ENCODE measurements at regions not wholly inside any gene's neighbourhood (a gene's known extent, or its start where the extent isn't known, plus 50 kb on each side); places are given as distances from the start of the nearest gene placed in this dataset.

DNA sequence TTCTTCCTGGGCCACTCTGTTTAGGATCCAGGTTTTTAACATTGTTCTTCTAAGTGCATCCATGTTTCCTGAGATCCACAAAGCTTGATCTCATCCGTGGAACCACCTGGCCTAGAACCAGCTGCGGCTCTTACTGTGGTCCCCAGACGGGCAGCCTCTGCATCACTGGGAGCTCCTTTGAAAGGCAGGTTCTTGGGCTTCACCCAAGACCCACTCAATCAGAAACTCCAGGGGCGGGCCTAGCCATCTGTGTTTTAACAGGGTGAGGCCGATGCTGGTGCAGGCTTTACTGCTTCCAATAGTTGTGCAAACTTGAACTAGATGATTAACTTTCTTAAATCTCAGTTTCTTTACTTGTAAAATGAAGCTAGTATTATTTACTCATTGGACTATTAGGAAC lies 605.7 kb downstream of the FGF9 start:
- Histone ChIP-seq H3K79me1 (ENCODE audit: insufficient read depth, low read depth, low read length, poor library complexity, severe bottlenecking) (no peaks in the 10 kb centered on the region), H3K23ac (ENCODE audit: insufficient read length, low read depth, low read length) (no peak overlapping the region), H4K8ac (replicated peaks; ENCODE audit: insufficient read length, low read depth, low read length) (no peak overlapping the region), H4K5ac (ENCODE audit: insufficient read length, low read depth, low read length) (no peak overlapping the region), H2AFZ (ENCODE audit: low read length) (no peak overlapping the region), H3K4ac (ENCODE audit: low read depth, low read length) (no peak overlapping the region), H2BK120ac (ENCODE audit: low read depth, low read length, poor library complexity, severe bottlenecking) (no peak overlapping the region), H3K23me2 (ENCODE audit: insufficient read length, low read depth, low read length, poor library complexity, severe bottlenecking) (no peaks in the 10 kb centered on the region), H3K27me3 (ENCODE audit: insufficient read depth, low read length) (no peaks in the 10 kb centered on the region), H3K9me3 (ENCODE audit: control insufficient read depth, low read depth, low read length) (no peaks in the 10 kb centered on the region), H3K79me2 (ENCODE audit: insufficient read depth, low read length) (no peaks in the 10 kb centered on the region), H3K4me2 (ENCODE audit: insufficient read depth, insufficient read length, low read length) (no peak overlapping the region), H2BK12ac (ENCODE audit: insufficient read length, low read depth, low read length) (no peak overlapping the region), H2BK15ac (ENCODE audit: low read depth, low read length) (no peak overlapping the region), H4K91ac (ENCODE audit: insufficient read length, low read depth, low read length) (no peak overlapping the region), H3K56ac (ENCODE audit: insufficient read length, low read depth, low read length) (no peak overlapping the region), H4K20me1 (ENCODE audit: control insufficient read depth, insufficient read depth, insufficient read length) (no peaks in the 10 kb centered on the region), H2AK5ac (ENCODE audit: insufficient read length, low read length) (no peak overlapping the region), H3K14ac (ENCODE audit: insufficient read depth, low read length) (no peak overlapping the region), H3T11ph (ENCODE audit: low read length) (no peak overlapping the region), H3K9ac (ENCODE audit: extremely low read depth, insufficient read length, low read length) (no peak overlapping the region), H3K4me1 (ENCODE audit: insufficient read depth, low read length) (no peaks in the 10 kb centered on the region; the same call in 1 of the 2 replicates), H2BK20ac (ENCODE audit: low read depth, low read length, poor library complexity, severe bottlenecking) (no peak overlapping the region), H2BK5ac (ENCODE audit: insufficient read length, low read length) (no peak overlapping the region), H3K18ac (ENCODE audit: insufficient read length, low read depth, low read length) (no peak overlapping the region), H3K27ac (ENCODE audit: insufficient read length, low read depth, low read length) (no peak overlapping the region)
- H3K9me3 Mint-ChIP-seq = no peaks in the 10 kb centered on the region; a peak in 1 of 5 replicates
- no CpG with 5 or more reads among the region's 5 CpGs for WGBS (ENCODE audit: extremely low coverage, insufficient read length, low lambda C conversion rate)
- H3K36me3 Mint-ChIP-seq (ENCODE audit: insufficient read depth in 1 of 3, low read depth in 3 of 3) = no peaks in the 10 kb centered on the region
- no peaks in the 10 kb centered on the region for H3K27me3 Mint-ChIP-seq (ENCODE audit: low read depth)
- H3K4me3 Mint-ChIP-seq = no peak overlapping the region
- DNase-seq = no peak
- peaks cover 0 to 3% of the 10 kb centered on the region in 2 experiments; a peak in 1 of 4 replicates for H3K4me1 Mint-ChIP-seq
- TF ChIP-seq, protein P1, sequence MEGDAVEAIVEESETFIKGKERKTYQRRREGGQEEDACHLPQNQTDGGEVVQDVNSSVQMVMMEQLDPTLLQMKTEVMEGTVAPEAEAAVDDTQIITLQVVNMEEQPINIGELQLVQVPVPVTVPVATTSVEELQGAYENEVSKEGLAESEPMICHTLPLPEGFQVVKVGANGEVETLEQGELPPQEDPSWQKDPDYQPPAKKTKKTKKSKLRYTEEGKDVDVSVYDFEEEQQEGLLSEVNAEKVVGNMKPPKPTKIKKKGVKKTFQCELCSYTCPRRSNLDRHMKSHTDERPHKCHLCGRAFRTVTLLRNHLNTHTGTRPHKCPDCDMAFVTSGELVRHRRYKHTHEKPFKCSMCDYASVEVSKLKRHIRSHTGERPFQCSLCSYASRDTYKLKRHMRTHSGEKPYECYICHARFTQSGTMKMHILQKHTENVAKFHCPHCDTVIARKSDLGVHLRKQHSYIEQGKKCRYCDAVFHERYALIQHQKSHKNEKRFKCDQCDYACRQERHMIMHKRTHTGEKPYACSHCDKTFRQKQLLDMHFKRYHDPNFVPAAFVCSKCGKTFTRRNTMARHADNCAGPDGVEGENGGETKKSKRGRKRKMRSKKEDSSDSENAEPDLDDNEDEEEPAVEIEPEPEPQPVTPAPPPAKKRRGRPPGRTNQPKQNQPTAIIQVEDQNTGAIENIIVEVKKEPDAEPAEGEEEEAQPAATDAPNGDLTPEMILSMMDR (conservative IDR thresholded peaks at IDR 0.05) = no peak
- H3K27ac Mint-ChIP-seq = no peak overlapping the region
